DOHH2 (cell line): ENCODE measurements at regions not wholly inside any gene's neighbourhood (a gene's known extent, or its start where the extent isn't known, plus 50 kb on each side); places are given as distances from the start of the nearest gene placed in this dataset.

ENCODE experiments used
- H3F3A ChIP-seq: fragments of 200-600 bp; sonication (generic), shearing (Covaris generic); 2 replicates; pipeline ENCODE4 v1.6.0; 2016; ENCODE audit warnings: antibody characterized with exemption, mild to moderate bottlenecking; ENCODE audit not compliant: control insufficient read depth, insufficient read depth
- H3K27ac ChIP-seq: fragments of 200-600 bp; sonication (generic); 2 replicates; pipeline ENCODE4 v1.5.1; 2014; ENCODE audit warnings: low read depth, mild to moderate bottlenecking, low read length, moderate library complexity
- H3K27me3 ChIP-seq: fragments of 200-600 bp; sonication (generic); 2 replicates; pipeline ENCODE4 v1.6.1; 2014; ENCODE audit warnings: mild to moderate bottlenecking, low read length, mixed read lengths; ENCODE audit not compliant: control insufficient read depth
- H3K36me3 ChIP-seq: fragments of 200-600 bp; sonication (generic); 2 replicates; pipeline ENCODE4 v1.6.1; 2014; ENCODE audit warnings: mild to moderate bottlenecking, low read length, moderate library complexity, mixed read lengths; ENCODE audit not compliant: control insufficient read depth
- H3K4me1 ChIP-seq: fragments of 200-600 bp; sonication (generic); 2 replicates; pipeline ENCODE4 v1.6.1; 2014; ENCODE audit warnings: mild to moderate bottlenecking, low read length, mixed read lengths; ENCODE audit not compliant: control insufficient read depth
- H3K4me2 ChIP-seq: fragments of 200-600 bp; sonication (generic); 2 replicates; pipeline ENCODE4 v1.6.0; 2014; ENCODE audit warnings: mild to moderate bottlenecking, low read length, moderate library complexity
- H3K4me3 ChIP-seq: fragments of 200-600 bp; sonication (generic); 2 replicates; pipeline ENCODE4 v1.5.1; 2014; ENCODE audit warnings: mild to moderate bottlenecking, low read length, mixed read lengths
- H3K79me2 ChIP-seq: fragments of 200-600 bp; sonication (generic); 2 replicates; pipeline ENCODE4 v1.6.1; 2014; ENCODE audit warnings: mild to moderate bottlenecking, low read length, mixed read lengths; ENCODE audit not compliant: control insufficient read depth
- H3K9me2 ChIP-seq: fragments of 200-600 bp; sonication (generic); replicated peaks from 2 replicates; pipeline ENCODE4 v1.6.1; 2014; ENCODE audit warnings: mild to moderate bottlenecking, low read length, mixed read lengths; ENCODE audit not compliant: control insufficient read depth
- H3K9me3 ChIP-seq: fragments of 200-600 bp; sonication (generic); 2 replicates; pipeline ENCODE4 v1.6.1; 2014; ENCODE audit warnings: antibody characterized with exemption, low read length, mixed read lengths; ENCODE audit not compliant: control insufficient read depth, insufficient read depth
- H4K20me1 ChIP-seq: fragments of 200-600 bp; sonication (generic); 2 replicates; pipeline ENCODE4 v1.6.0; 2014; ENCODE audit warnings: low read depth, mild to moderate bottlenecking, antibody characterized with exemption, low read length, moderate library complexity; ENCODE audit not compliant: control insufficient read depth, insufficient read depth
- EZH2phosphoT487 ChIP-seq: fragments of 200-600 bp; sonication (generic); IDR thresholded peaks from 2 replicates; pipeline ENCODE4 v1.6.1; 2017; ENCODE audit warnings: borderline replicate concordance, mild to moderate bottlenecking, antibody characterized with exemption, low read length, moderate library complexity, mixed read lengths
- TF ChIP-seq, protein P1 (sequence below): fragments of 200-600 bp; sonication (generic); IDR thresholded peaks from one replicate; pipeline ENCODE4 v1.5.1; 2014; ENCODE audit warnings: antibody characterized with exemption, mild to moderate bottlenecking, low read depth, low read length; ENCODE audit not compliant: poor library complexity, severe bottlenecking

- no peak overlapping the region for H3K4me2 ChIP-seq
- no peaks in the 10 kb centered on the region for H3K4me1 ChIP-seq
- no peaks in the 10 kb centered on the region for H3F3A ChIP-seq
- no peaks in the 10 kb centered on the region for H3K9me2 ChIP-seq
- H3K27me3 ChIP-seq: no peaks in the 10 kb centered on the region
- TF ChIP-seq, protein P1, sequence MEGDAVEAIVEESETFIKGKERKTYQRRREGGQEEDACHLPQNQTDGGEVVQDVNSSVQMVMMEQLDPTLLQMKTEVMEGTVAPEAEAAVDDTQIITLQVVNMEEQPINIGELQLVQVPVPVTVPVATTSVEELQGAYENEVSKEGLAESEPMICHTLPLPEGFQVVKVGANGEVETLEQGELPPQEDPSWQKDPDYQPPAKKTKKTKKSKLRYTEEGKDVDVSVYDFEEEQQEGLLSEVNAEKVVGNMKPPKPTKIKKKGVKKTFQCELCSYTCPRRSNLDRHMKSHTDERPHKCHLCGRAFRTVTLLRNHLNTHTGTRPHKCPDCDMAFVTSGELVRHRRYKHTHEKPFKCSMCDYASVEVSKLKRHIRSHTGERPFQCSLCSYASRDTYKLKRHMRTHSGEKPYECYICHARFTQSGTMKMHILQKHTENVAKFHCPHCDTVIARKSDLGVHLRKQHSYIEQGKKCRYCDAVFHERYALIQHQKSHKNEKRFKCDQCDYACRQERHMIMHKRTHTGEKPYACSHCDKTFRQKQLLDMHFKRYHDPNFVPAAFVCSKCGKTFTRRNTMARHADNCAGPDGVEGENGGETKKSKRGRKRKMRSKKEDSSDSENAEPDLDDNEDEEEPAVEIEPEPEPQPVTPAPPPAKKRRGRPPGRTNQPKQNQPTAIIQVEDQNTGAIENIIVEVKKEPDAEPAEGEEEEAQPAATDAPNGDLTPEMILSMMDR: no peak
- no peak for TF ChIP-seq EZH2phosphoT487
- H3K27ac ChIP-seq: no peak overlapping the region
- no peak overlapping the region for H3K4me3 ChIP-seq
- no peaks in the 10 kb centered on the region for H3K9me3 ChIP-seq
- no peaks in the 10 kb centered on the region for H3K79me2 ChIP-seq
- H3K36me3 ChIP-seq: no peaks in the 10 kb centered on the region
- no peaks in the 10 kb centered on the region for H4K20me1 ChIP-seq
Measured at GRCh38 chr5:155472780-155473179, 459.2 kb downstream of the KIF4B start.

- no peak for TF ChIP-seq EZH2phosphoT487
- TF ChIP-seq, protein P1: no peak
- no peaks in the 10 kb centered on the region for H3K27me3 ChIP-seq
- H3K27ac ChIP-seq: no peak overlapping the region
- H3F3A ChIP-seq: no peaks in the 10 kb centered on the region
- no peaks in the 10 kb centered on the region for H4K20me1 ChIP-seq
- H3K79me2 ChIP-seq: no peaks in the 10 kb centered on the region
- H3K9me3 ChIP-seq: no peaks in the 10 kb centered on the region
- H3K36me3 ChIP-seq: no peaks in the 10 kb centered on the region
- H3K4me2 ChIP-seq: no peak overlapping the region
- H3K4me3 ChIP-seq: no peak overlapping the region
- no peaks in the 10 kb centered on the region for H3K9me2 ChIP-seq
- no peaks in the 10 kb centered on the region for H3K4me1 ChIP-seq
Measured at GRCh38 chr5:155475318-155475717, 461.8 kb downstream of the KIF4B start.

DNA sequence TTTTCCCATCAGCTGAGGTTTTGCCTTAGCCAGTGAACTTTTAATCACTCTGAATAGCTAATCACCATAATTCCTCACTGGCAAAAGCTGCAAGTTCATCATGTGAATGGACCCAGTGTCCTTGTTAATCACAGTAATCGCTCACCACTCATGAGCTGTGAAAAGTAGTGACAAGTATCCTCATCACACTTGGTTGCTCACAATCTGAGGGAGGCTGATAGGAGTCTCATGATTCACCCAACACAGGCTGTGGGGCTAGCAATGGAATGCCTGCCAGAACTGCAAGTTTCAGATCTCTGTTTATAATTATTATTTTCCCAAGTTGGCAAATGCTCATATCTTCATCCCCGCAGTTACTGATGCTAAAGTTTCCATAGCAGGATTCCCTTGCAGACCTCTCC is 467.2 kb downstream of the KIF4B start:
- Histone ChIP-seq H4K20me1 (no peaks in the 10 kb centered on the region), H3F3A (no peaks in the 10 kb centered on the region), H3K4me2 (no peak overlapping the region), H3K27me3 (no peaks in the 10 kb centered on the region), H3K9me3 (no peaks in the 10 kb centered on the region), H3K36me3 (no peaks in the 10 kb centered on the region), H3K4me3 (no peak overlapping the region), H3K9me2 (no peaks in the 10 kb centered on the region), H3K27ac (no peak overlapping the region), H3K79me2 (no peaks in the 10 kb centered on the region), H3K4me1 (no peaks in the 10 kb centered on the region)
- TF ChIP-seq EZH2phosphoT487: no peak
- TF ChIP-seq, protein P1: no peak

- H3K9me2 ChIP-seq: no peaks in the 10 kb centered on the region
- no peak overlapping the region for H3K27ac ChIP-seq
- no peak overlapping the region for H3K4me2 ChIP-seq
- no peak overlapping the region for H3K4me3 ChIP-seq
- no peaks in the 10 kb centered on the region for H3K79me2 ChIP-seq
- no peaks in the 10 kb centered on the region for H4K20me1 ChIP-seq
- no peaks in the 10 kb centered on the region for H3K4me1 ChIP-seq
- no peaks in the 10 kb centered on the region for H3K27me3 ChIP-seq
- TF ChIP-seq, protein P1: no peak
- no peak for TF ChIP-seq EZH2phosphoT487
- H3K9me3 ChIP-seq: no peaks in the 10 kb centered on the region
- no peaks in the 10 kb centered on the region for H3F3A ChIP-seq
- no peaks in the 10 kb centered on the region for H3K36me3 ChIP-seq
Measured at GRCh38 chr5:155481182-155481581, 467.6 kb downstream of the KIF4B start.
